C4-2B (cell line): ENCODE measurements at regions not wholly inside any gene's neighbourhood (a gene's known extent, or its start where the extent isn't known, plus 50 kb on each side); places are given as distances from the start of the nearest gene placed in this dataset.

Experiments
- ZFX ChIP-seq: fragments of 450-650 bp; IDR thresholded peaks from 2 replicates; pipeline ENCODE4 v1.6.1; 2017
- TF ChIP-seq, protein P1 (sequence below): fragments of 450-650 bp; conservative IDR thresholded peaks from 2 replicates; pipeline ENCODE4 v1.5.1; 2017; ENCODE audit warnings: mild to moderate bottlenecking

DNA sequence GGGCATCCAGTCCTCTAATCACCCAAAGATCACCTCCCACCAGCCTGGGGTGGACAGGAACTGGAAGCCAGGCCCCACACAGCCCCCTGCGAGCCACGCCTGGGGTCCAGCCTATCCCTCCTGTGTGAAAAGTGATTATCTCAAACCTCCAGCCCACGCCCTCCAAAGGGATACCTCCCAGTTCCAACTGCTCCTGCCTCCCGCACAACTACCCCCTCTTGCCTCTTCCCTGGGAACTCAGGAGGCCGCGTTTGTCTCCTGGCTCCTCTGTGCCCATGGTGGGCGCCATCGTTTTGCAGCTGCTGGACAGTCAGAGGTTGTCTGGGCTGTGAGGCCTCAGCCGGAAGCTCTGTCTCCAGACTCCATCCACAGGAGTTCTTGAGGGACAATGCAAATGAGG is 305.9 kb downstream of the AJAP1 start:
- TF ChIP-seq, protein P1, sequence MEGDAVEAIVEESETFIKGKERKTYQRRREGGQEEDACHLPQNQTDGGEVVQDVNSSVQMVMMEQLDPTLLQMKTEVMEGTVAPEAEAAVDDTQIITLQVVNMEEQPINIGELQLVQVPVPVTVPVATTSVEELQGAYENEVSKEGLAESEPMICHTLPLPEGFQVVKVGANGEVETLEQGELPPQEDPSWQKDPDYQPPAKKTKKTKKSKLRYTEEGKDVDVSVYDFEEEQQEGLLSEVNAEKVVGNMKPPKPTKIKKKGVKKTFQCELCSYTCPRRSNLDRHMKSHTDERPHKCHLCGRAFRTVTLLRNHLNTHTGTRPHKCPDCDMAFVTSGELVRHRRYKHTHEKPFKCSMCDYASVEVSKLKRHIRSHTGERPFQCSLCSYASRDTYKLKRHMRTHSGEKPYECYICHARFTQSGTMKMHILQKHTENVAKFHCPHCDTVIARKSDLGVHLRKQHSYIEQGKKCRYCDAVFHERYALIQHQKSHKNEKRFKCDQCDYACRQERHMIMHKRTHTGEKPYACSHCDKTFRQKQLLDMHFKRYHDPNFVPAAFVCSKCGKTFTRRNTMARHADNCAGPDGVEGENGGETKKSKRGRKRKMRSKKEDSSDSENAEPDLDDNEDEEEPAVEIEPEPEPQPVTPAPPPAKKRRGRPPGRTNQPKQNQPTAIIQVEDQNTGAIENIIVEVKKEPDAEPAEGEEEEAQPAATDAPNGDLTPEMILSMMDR: no peak
- no peak for TF ChIP-seq ZFX
